ENCODE measurements at regions not wholly inside any gene's neighbourhood (a gene's known extent, or its start where the extent isn't known, plus 50 kb on each side); places are given as distances from the start of the nearest gene placed in this dataset.
"Not testable (repeated sequence)": the region's sequence is repeated elsewhere in the genome, so short reads cannot be mapped to it uniquely, and the experiment has no call there.

DNA sequence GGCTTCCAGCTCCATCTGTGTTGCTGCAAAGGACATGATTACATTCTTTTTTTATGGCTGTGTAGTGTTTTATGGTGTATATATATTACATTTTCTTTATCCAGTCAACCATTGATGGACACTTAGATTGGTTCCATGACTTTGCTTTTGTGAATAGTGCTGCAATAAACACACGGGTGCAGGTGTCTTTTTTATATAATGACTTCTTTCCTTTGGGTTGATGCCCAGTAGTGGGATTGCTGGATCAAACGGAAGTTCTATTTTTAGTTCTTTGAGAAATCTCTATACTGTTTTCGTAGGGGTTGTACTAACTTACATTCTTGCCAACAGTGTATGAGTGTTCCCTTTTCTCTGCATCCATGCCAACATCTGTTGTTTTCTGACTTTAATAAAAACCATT lies 189.7 kb downstream of the ACTR3B start:
- no peak for DNase-seq (ENCODE audit: low read depth in 2 of 2)

DNA sequence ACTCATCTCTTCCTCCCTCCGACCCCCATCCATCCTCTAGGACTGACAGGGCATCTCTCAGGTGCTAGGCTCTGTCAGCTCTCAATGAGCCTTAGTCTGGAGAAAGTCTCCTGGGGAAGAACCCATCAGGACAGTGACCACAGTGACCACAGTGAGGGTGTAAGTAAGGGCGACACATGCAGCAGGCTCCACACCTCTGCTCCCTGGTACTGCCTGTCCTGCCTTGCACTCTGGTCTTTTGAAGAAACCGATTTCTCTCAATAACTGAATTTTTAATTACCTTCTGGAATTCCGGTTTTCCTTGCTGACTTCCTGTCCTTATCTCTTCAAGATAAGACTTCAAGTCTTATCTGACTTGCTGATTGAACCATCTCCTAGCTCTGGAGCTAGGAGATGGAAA lies 190.2 kb downstream of the ACTR3B start:
- DNase-seq (ENCODE audit: low read depth in 2 of 2), result no peak

DNA sequence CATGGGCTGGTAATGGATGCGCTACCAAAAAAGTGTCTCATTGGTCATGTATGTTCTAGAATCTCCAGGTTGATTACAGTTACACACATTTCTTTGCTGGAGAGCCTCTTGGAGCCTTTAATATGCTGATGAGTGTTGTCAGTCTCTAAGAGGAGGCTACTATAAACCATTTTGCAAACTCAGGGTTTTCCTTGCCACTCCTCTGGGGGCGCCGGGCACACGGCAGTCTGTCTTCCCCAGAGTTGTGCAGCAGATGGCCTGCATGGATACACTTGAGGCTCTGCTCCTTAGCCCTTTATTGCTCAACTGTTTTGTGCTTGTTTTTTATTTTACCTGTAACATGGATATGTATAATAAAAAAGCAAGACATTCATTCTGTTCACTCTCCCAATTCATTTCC lies 196.5 kb downstream of the ACTR3B start:
- no peak for DNase-seq (ENCODE audit: low read depth in 2 of 2)

DNA sequence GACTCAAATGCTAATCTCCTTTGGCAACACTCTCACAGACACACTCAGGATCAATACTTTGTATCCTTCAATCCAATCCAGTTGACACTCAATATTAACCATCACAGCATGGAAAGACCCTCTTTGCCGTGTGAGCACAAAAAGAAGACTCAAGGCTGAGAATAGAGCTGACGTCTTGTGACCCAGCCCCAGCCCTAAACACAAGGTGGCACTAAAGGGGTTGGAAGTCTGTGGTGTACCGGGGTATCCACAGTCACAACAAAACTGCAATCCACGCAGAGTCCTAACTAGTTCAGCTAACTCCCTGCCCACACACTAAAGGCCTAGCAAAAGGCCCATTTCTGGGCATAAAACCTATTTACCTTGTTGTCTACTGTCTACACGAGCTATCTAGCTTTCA lies 200.1 kb downstream of the ACTR3B start:
- DNase-seq (ENCODE audit: low read depth in 2 of 2), result no peak

DNA sequence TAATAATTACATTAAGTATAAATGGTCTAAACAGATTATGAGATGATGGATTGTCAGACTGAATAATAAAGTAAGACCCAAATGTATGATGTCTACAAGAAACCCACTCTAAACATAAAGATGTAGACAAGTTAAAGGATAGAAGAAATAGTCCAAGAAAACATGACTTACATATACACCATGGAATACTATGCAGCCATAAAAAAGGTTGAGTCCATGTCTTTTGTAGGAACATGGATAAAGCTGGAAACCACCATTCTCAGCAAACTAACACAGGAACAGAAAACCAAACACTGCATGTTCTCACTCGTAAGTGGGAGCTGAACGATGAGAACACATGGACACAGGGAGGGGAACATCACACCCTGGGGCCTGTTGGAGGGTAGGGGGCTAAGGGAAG lies 202.2 kb downstream of the ACTR3B start:
- not testable (repeated sequence) for DNase-seq (ENCODE audit: low read depth in 2 of 2)

DNA sequence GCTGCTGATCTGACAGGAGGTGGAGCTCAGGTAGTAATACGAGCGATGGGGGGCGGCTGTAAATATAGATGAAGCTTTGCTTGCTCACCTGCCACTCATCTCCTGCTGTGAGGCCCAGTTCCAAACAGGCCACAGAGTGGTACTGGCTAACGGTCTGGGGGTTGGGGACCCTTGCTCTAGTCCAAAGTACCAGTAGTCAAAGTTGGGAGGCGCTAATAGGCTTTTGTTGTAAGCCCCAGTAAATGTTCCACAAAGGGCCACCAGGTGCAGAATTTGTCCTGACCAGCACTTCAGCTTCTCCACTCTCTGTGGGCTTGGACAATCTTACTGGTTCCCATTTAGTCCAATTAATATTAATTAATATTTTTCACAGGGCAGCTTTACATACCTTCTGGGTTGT lies 206.6 kb downstream of the ACTR3B start:
- DNase-seq (ENCODE audit: low read depth in 2 of 2), result no peak

DNA sequence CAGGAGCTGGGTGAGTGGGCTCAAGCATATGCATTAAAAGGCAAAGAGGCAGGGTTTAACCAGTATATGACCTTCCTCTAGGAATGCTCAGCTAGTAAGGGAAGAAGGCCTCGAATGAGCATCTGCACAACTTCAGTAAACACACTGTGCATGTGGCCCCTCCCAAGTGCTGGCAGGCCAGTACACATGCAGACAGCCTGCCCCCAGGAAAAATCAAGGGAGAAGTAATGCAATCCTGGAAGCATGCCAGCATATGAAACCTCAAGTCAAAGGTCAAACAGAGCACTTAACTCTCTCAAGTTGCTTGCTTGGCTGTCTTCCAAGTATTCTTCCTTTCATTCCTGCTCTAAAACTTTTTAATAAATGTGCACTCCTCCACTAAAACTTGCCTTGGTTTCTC lies 208.4 kb downstream of the ACTR3B start:
- DNase-seq (ENCODE audit: low read depth in 2 of 2), result no peak

DNA sequence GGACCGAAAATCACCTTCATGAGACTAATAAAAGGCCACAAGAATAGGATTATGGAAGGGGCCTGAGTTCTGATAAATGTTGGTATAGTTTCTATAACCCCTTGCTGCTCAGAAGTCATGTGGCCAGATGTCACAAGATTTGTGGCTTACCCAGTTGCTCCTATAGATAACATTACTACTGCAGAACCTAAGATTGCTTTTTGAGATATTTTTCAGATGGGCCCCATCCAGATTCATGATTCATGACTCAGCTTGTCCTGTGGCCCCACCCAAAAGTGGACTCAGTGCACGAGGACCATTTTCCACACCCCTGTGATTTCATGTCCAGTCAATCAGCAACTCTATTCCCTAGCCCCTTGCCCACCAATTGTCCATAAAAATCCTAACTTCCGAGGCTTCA lies 209.0 kb downstream of the ACTR3B start:
- DNase-seq (ENCODE audit: low read depth in 2 of 2), result no peak

DNA sequence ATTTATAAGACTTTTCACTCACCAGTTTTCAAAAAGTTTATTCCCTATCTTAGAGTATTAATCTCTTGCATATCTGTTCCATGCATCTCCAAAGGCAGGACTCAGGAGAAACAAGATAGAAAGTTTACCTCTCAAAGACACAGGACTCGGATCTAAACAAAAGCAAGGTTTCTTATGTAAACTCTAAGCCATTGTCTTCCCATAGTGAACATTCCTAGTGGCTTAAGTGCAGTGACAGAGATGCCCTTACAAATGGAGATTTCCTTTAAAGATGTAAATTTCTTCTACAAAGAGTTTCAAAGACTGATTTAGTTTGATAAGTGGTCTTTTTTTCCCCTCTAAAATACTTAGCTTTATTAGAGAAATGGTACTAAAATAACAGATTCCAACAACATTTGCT lies 209.8 kb downstream of the ACTR3B start:
- no peak for DNase-seq (ENCODE audit: low read depth in 2 of 2)

DNA sequence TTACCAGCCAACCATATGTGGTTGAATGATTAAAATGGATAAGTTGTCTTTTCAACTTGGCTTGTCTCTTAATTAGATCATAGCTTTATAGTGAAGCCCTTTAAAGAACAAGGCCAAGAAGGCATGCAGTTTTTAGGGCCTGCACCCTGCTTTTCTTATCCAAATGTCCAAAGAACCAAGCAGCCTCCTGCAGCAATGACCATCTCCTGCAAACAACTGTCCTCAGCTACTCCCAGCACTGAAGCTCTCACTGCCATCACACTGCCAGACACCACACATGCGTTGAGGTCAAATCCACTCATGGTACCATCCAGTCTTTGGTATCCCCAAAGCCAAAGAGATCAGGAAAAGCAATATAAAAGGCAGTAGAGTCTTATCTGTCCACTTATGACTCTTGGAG lies 210.3 kb downstream of the ACTR3B start:
- no peak for DNase-seq (ENCODE audit: low read depth in 2 of 2)

DNA sequence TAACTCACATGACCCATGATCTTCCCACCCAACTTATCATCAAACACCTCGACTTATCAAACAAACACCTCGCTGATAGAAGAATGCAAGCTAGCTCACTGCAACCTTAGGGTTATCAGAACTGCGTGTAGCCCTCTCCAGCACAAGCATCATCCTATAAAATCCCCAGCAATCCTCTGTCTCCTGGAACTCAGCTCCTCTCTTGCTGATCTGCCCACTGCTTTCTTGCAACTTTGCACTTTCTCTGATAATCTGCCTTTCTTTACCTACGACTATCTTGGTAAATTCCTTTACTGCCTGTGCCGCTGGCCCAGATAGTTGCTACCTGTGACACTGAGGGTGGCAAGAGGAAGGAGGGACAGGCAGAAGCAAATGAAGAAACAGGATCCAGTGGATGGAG lies 210.9 kb downstream of the ACTR3B start:
- no peak for DNase-seq (ENCODE audit: low read depth in 2 of 2)

DNA sequence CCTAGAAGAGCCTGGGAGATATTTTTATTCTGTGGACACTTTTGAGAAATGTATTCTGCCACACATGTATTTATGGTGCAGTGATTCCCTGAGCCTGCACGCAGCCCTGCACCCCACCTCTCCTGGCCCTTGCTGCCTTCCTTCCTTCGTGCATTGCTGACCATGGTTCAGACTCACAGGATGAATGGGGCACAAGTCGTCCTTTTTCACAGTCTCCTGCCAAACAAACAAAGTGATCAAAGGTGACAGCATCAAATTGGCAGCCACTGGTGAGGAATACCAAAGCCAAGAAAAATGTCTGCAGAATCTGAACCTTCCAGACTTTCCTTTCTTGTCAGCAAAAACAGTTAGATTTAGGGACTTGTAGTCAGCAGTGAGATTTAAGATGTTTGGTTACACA lies 215.0 kb downstream of the ACTR3B start:
- DNase-seq (ENCODE audit: low read depth in 2 of 2), result no peak

DNA sequence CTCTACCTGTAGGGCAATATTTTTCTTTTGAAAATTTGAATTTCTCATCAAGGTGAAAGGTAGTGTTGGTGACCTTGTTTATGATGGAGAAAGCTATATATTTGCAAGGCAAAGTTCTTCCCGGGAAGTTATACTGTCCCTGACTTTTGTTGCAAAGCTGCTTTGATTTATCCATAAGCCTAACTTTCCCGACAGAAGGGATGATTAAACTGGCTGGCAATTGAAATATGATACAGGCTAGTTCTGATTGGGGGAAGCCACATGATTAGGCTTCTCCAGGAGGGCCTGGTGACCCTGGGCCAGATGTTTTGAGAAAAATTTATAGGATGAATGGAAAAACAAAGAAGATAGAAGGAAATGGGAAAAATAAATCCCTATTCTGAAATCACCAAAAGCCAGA lies 215.5 kb downstream of the ACTR3B start:
- DNase-seq (ENCODE audit: low read depth in 2 of 2), result no peak

DNA sequence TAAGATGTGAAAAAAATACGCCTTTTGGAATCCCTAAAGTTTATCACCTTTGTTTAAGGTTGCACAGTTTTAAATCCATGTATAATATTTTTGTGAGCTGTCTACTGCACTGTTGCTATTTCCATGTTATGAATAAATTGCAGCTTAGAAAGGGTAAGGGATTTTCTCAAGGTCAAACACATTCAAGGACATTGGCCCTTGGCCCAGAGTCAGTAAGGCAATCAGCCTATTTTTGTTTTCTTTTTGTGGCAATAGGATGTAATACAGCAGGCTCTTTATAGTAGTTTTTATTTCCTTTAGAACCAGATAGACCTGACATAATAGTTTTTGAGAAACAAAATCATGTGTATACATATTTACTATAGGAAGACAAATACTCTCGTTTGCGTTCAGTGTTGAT lies 219.8 kb downstream of the ACTR3B start:
- DNase-seq (ENCODE audit: low read depth in 2 of 2), result no peak

DNA sequence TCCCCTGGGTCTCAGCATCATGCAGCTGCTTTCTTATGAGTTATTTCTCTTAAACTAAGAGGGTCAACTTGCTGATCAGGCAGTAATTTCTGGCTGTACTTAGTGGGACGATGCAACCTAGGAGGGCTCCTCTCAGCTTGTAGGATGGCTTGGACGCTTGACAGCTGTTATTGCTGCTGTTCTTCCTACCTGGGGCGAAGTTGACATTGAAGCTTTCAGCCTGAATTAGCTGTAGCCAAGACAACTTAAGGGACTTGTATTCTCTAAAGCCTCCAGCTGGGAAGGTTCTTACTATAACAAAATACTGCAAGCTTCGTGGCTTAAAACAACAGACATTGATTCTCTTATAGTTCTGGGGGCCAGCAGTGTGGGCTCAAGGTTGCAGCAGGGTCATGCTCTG lies 224.9 kb downstream of the ACTR3B start:
- no peak for DNase-seq (ENCODE audit: low read depth in 2 of 2)

DNA sequence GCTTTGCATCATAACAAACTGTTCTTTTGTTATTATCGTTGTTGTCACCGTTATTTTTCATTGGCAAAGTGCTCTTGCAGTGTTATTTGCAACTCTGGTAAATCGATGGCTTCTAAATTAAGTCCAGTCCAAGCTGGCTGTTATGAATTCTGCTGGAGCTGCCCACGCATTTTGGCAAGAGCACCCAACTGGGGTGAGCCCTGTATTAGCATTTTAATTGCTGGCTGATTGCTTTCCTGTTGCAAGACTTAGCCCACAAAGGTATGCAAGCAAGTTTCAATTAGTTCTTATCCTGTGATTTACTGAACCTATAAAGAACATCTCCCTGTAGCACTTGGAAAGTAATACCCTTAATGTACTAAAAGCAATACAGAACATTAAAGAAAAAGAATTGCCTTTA lies 226.8 kb downstream of the ACTR3B start:
- no peak for DNase-seq (ENCODE audit: low read depth in 2 of 2)

DNA sequence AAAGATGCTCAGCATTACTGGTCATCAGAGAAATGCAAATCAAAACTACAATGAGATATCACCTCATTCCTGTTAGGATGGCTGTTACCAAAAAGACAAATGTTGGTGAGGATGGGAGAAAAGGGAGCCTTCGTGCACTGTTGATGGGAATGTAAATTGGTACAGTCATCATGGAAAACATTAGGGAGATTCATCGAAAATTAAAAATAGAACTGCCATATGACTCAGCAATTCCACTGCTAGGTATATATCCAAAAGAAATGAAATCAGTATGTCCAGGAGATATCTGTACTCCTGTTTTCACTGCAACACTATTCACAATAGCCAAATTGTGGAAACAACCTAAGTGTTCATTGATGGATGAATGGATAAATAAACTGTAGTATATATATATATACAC lies 228.1 kb downstream of the ACTR3B start:
- no peak for DNase-seq (ENCODE audit: low read depth in 2 of 2)

DNA sequence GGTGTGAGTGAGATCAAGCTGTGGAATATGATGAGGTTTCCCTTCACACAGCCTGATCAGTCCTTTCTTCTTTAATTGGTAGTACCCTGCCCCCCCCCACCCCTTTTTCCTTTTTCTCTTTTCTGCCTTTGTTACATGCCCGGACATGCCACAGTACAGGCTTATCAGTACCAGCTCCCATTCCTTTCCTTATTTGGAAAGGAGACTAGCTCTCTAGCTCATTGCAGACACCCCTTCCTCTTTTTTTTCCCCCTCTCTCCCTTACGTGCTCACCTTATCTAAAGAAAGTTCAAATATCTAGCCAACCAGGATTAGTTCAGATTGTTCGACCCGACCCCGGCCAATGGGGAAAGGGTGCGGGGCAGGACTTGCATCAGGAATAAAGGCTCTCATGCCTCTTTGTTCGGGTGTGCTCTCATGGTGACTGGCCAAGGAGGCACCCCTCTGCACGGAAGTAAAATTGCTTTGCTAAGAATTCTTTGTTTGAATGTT lies 230.4 kb downstream of the ACTR3B start:
- DNase-seq (ENCODE audit: low read depth in 2 of 2), result no peak

DNA sequence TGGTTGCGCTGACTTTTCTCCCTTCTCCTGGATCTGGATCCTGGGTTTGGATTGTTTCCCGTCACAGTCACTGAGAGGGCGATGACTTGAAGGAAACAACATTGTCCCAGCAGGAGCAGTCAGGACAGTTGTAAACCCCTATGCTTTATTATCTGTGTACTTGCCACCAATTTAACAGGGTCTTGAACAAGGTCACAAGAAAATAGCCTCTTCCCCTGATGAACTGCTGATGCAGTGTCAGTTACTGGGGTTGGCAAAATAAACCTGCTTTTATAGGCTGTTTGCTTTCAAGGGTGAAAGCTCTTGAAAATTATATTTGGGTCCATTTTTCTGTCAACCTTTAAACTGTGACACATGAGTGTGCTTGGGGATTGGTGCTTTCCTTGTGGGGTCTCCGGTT lies 238.9 kb downstream of the ACTR3B start:
- DNase-seq (ENCODE audit: low read depth in 2 of 2), result no peak

DNA sequence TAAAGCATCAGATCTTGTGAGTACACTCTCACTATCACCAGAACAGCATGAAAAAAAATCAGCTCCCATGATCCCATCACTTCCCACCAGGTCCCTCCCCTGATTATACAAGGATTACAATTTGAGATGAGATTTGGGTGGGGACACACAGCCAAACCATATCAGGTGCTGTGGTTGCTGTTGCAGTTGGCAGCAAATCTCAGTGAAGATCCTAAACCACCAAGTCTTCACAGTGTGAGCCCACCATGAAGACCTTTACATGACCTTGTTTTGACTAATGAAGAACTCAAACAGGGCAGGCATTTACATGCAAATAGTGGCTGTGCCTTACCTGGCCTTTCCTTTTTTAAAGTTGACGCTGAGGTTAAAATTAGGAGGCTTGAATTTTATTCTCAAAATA lies 242.6 kb downstream of the ACTR3B start:
- DNase-seq (ENCODE audit: low read depth in 2 of 2), result no peak

DNA sequence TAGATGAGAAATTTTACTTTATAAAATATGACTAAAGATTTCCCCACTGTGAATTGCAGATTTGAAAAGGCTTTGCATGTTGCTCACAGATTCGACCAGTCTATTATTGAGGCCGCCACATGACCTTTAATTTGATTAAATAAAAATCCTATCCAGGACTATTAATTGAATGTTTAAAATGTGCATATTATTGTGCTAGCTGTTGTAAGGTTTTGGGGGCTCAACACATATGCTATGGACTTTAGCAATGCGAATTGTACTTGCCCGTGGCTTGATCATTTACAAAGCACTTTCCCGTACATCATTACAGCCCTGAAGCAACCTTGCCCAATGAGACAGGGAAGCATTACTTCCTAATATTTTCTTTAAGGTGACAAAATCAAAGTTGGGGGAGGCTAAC lies 243.0 kb downstream of the ACTR3B start:
- DNase-seq (ENCODE audit: low read depth in 2 of 2), result no peak

DNA sequence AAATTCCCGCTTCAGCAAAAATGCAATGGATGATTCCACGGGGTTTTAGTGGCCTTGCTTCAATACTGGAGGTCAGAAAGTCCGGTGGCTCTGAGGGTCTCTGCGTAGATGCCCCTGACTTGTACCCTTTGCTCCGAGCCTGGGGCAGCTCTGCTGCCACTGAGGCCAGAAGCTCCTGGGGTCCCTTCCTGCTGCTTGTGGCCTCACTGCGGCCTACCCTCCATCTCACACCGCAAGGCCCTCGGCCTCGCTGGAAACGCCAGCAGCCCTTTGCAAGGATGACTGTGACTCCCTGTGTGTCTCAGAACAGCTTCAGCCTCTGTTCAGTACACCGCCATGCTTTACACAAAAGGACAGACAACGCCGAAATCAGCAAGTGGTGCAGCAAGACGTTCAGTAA lies 244.8 kb downstream of the ACTR3B start:
- DNase-seq (ENCODE audit: low read depth in 2 of 2), result no peak

DNA sequence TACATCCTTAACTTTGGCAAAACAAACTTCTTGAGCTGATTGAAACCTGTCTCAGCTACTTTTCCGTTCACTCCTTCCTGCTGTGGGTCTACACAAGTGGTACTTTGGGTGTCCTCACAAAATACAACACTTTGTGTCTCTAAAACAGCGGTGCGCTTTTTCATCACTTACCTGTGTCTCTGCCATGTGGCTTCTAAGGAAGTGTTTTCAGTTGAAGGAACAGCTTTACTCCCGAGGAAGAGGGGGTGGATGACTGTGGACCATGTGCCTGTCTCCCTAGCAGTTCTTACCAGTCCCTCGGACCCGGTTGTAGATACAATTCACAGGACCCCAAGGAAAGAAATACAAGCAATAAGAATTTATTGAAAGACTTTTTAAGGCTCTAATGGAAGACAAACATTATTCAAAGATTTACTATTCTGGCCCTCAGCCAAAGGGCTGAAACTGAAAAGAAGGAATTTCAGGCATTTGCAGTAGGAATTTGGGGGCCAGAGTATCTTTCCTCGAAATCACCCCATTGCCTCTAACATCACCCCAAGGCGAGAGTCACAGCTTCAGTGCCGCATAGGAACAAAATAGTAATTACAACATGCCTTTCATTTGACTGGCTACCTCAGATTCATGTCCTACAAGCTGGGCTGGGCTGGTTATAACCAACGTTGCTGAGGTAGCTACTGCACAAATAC lies 246.3 kb downstream of the ACTR3B start:
- no peak for DNase-seq (ENCODE audit: low read depth in 2 of 2)

DNA sequence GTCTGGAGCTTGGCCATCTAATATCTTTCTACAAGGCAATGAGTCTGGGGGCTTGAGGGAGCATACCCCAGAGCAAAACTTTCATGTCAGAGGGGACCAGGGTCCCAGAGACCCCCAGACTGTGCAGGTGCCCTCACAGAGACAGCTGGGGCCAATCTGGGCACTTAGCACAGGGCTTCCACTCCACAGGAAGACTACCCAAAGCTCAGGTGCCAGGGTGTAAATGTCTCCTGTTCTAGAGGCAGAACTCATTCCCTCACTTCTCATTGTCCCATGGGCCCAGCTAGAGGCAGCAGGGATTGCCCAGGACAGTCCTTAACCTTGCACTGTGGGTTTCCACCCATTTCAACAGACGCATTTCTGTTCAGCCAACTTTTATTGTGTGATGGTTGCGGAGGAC lies 246.9 kb downstream of the ACTR3B start:
- no peak for DNase-seq (ENCODE audit: low read depth in 2 of 2)
